DMS53 (cell line): ENCODE measurements at regions not wholly inside any gene's neighbourhood (a gene's known extent, or its start where the extent isn't known, plus 50 kb on each side); places are given as distances from the start of the nearest gene placed in this dataset.
"Not testable (repeated sequence)": the region's sequence is repeated elsewhere in the genome, so short reads cannot be mapped to it uniquely, and the experiment has no call there.

Experiments
- DNase-seq: peaks from one replicate; lab custom pipeline; 2025; lab: John Stamatoyannopoulos, UW

- DNase-seq = no peak
Observed at GRCh38 chr3:113377158-113377557, 64.1 kb downstream of the CFAP44 start.

DNA sequence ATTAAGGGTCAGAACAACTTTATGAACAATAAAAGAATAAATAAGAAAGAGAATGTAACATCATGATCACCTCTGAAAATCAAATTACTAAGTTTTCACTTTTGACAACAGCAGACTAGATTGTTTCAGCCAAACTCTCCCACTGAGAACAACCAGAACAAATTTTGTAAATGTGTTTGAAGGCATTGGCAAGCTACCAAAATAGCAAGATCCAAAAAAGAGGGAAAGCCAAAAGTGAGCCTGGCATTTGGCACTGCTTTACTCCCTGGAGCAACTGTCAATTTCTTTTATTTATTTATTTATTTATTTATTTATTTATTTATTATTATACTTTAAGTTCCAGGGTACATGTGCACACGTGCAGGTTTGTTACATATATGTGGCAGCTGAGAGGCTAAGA, 67.2 kb downstream of the CFAP44 start:
- DNase-seq = no peak

- not testable (repeated sequence) for DNase-seq
Observed at GRCh38 chr3:113366800-113367199, 74.5 kb downstream of the CFAP44 start.

- not testable (repeated sequence) for DNase-seq
Observed at GRCh38 chr3:113355340-113355739, 86.0 kb downstream of the CFAP44 start.

- DNase-seq = peak; percentile 26
Observed at GRCh38 chr3:113354307-113354706, 87.0 kb downstream of the CFAP44 start.

DNA sequence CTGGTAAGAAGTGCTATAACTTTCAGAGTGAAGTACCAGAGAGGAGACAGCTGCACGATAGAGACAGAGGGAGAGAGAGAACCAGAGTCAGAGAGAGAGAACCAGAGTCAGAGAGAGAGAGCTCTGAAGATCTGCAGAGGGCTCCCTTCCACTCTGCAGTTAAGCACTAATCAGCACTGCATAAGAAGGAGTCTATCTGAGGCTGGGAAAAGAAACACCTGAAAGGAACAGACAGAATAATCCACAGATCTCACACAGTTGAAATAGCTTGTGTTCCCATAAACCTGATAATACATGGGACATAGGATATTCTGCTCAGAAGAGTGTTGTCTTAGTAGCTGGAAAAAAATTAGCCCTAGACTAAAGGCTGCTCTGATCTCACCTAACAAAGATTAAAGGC, 87.6 kb downstream of the CFAP44 start:
- DNase-seq = no peak

- DNase-seq = no peak
Observed at GRCh38 chr3:113340785-113341184, 100.5 kb downstream of the CFAP44 start.

GRCh38 chr3:113339616-113340244, 101.6 kb downstream of the CFAP44 start:
- DNase-seq = no peak
